HL-60 (cell line): ENCODE measurements at regions not wholly inside any gene's neighbourhood (a gene's known extent, or its start where the extent isn't known, plus 50 kb on each side); places are given as distances from the start of the nearest gene placed in this dataset.

ENCODE experiments used
- GABPA ChIP-seq: IDR thresholded peaks from 2 replicates; pipeline ENCODE4 v1.6.1; 2012; ENCODE audit warnings: low read depth
- POLR2AphosphoS5 ChIP-seq: IDR thresholded peaks from 2 replicates; pipeline ENCODE4 v1.6.1; 2012; ENCODE audit warnings: low read depth
- SPI1 ChIP-seq: IDR thresholded peaks from 2 replicates; pipeline ENCODE4 v1.6.1; 2012; ENCODE audit warnings: low read depth, mild to moderate bottlenecking, borderline replicate concordance
- TF ChIP-seq, protein P1 (sequence below): IDR thresholded peaks from one replicate; pipeline ENCODE4 v1.5.1; 2011; ENCODE audit warnings: low read length, control low read depth, inconsistent platforms; ENCODE audit not compliant: insufficient read depth
- TF ChIP-seq, protein P2 (sequence below): IDR thresholded peaks from 2 replicates; pipeline ENCODE4 v1.6.1; 2012; ENCODE audit warnings: low read depth; ENCODE audit not compliant: insufficient replicate concordance

DNA sequence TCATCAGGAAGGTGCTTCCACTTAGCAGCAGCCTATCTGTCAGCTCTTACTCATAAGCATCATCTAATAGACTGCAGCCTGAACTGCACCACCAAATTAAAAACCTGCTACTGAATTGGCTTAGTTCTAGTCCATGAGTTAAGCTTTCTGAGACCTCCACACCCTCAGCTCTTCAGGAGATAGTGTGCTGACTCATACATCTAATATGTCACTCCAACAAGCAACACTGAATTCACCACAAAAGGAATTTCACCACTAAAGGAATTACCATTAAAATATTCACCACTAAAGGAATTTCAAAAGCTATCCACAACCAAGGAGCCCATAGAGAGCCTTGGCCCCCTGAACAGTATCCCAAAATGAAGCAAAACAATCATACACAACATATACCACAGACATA, 418.5 kb upstream of the RORB start:
- TF ChIP-seq, protein P1, sequence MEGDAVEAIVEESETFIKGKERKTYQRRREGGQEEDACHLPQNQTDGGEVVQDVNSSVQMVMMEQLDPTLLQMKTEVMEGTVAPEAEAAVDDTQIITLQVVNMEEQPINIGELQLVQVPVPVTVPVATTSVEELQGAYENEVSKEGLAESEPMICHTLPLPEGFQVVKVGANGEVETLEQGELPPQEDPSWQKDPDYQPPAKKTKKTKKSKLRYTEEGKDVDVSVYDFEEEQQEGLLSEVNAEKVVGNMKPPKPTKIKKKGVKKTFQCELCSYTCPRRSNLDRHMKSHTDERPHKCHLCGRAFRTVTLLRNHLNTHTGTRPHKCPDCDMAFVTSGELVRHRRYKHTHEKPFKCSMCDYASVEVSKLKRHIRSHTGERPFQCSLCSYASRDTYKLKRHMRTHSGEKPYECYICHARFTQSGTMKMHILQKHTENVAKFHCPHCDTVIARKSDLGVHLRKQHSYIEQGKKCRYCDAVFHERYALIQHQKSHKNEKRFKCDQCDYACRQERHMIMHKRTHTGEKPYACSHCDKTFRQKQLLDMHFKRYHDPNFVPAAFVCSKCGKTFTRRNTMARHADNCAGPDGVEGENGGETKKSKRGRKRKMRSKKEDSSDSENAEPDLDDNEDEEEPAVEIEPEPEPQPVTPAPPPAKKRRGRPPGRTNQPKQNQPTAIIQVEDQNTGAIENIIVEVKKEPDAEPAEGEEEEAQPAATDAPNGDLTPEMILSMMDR = no peak
- TF ChIP-seq, protein P2, sequence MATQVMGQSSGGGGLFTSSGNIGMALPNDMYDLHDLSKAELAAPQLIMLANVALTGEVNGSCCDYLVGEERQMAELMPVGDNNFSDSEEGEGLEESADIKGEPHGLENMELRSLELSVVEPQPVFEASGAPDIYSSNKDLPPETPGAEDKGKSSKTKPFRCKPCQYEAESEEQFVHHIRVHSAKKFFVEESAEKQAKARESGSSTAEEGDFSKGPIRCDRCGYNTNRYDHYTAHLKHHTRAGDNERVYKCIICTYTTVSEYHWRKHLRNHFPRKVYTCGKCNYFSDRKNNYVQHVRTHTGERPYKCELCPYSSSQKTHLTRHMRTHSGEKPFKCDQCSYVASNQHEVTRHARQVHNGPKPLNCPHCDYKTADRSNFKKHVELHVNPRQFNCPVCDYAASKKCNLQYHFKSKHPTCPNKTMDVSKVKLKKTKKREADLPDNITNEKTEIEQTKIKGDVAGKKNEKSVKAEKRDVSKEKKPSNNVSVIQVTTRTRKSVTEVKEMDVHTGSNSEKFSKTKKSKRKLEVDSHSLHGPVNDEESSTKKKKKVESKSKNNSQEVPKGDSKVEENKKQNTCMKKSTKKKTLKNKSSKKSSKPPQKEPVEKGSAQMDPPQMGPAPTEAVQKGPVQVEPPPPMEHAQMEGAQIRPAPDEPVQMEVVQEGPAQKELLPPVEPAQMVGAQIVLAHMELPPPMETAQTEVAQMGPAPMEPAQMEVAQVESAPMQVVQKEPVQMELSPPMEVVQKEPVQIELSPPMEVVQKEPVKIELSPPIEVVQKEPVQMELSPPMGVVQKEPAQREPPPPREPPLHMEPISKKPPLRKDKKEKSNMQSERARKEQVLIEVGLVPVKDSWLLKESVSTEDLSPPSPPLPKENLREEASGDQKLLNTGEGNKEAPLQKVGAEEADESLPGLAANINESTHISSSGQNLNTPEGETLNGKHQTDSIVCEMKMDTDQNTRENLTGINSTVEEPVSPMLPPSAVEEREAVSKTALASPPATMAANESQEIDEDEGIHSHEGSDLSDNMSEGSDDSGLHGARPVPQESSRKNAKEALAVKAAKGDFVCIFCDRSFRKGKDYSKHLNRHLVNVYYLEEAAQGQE = no peak
- TF ChIP-seq GABPA = no peak
- no peak for TF ChIP-seq POLR2AphosphoS5
- TF ChIP-seq SPI1 = no peak
